ENCODE measurements at regions not wholly inside any gene's neighbourhood (a gene's known extent, or its start where the extent isn't known, plus 50 kb on each side); places are given as distances from the start of the nearest gene placed in this dataset.

DNA sequence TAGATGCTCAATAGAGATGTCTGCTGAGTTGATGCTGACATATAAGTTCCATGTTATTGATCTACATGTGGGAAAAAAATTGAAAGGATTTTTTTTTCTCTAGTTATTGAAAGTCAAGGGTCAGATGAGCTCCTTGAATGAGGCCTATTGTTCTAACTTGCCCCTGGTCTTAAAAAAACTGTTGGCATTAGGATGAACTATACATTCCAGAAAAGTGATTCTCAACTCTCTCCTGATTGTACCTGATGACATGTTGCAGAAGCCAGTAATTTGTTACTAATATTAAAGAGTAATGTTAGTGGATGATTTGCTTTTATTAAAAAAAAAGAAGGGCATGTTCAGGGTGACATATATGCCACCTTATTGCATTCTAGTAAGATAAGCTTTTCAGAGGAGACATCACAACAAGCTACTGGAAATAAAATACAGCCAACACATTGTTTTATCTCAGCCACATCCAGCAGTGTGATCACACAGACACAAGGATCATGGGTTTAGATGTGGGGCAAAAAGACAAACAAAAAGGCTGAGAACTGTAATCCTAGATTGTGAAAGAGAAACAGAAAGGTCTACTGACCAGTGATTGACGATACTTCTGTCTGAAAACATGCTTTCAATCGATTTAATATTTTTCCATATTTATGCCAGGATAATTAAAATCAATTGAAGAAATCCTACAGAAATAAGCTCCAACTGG is 1314.1 kb upstream of the C9orf72 start:
- DNase-seq, result no peak

DNA sequence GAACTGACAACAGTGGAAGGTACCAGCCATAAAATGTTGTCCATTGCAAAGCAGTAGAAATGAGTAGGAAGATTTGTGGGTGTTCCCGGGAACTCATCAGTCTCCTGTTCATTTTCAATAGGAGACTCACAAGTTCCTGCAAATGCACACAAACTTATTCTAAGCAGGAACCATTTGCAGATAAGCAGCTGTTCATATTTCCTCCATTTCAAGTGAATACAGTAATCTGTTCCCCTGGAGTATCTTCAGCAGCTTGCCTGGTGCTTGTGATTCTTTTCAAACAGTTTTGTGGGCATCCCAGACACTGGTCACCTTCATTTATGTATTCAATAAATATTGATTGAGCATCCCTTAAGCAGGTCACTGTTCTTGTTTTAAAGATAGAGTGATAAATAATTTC is 1315.5 kb upstream of the C9orf72 start:
- no peak for DNase-seq

DNA sequence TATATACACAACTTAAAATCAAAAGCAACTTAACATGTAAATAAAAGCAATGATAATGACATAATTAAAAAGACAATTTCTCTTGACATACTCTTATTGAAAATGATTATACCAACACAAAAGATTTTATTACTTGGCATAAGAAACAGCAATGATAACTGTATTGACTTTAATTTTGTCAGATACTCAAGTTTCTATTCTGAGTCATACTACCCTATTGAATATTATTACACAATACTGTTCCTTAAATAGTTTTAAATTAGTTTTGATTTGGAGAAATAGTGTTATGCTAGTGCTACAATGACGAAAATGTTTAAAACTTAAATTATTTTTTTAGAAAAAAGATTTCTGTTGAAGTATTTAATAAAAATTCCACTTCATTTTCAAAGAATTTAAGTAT is 1319.3 kb upstream of the C9orf72 start:
- DNase-seq, result no peak

DNA sequence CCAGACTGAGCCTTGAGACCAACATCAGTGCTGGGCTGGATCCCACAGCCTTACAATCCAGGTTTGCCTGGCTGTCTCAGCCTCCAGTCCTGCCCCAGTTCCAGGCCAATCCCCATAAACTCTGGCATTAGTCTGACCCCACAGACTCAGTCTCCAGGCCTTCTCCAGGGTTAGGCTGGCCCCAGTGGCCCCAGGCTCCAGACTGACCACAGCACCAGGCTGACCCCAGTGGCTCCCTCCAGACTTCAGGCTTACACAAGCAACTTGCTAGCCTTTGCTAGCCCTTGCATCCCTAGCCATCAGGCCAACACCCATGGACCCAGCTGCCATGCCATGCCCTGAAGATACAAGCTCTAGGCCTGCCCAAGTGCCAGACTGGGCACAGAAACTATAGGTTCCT is 1326.0 kb upstream of the C9orf72 start:
- no peak for DNase-seq

DNA sequence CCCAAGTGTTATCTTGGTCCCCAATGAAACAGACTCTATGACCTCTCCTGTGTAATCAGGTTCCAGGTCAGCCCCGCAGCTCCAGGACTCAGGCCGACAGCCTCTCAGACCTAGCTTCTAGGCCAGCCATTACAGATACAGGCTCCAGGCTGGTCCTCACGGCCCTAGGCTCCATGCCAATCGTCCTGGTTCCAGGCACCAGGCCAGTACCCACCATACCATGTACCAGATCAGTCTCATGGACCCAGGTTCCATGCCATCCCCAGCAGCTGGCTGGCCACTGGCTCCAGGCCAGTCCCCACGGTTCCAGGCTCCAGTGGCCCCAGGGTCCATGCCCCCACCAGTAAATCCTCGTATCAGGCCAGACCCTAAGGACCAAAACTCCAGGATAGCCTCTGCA is 1326.6 kb upstream of the C9orf72 start:
- no peak for DNase-seq

DNA sequence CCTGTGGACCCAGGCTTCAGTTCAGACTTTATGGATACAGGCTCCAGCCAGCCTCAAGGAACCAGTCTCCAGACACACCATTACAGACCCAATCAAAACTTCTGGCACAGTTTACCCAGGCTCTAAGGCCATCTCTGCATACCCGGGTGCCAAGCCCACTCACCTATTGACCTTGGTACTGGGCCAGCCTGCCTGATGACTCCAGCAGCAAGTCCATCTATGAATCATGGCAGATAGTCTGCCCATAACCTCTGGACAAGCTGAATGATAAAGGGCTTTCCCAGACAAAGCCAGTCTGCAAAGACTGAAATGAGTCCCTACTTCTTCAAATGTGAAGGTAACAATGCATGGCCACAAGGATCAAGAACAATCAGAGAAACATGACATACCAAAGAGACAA is 1327.1 kb upstream of the C9orf72 start:
- DNase-seq, result no peak

DNA sequence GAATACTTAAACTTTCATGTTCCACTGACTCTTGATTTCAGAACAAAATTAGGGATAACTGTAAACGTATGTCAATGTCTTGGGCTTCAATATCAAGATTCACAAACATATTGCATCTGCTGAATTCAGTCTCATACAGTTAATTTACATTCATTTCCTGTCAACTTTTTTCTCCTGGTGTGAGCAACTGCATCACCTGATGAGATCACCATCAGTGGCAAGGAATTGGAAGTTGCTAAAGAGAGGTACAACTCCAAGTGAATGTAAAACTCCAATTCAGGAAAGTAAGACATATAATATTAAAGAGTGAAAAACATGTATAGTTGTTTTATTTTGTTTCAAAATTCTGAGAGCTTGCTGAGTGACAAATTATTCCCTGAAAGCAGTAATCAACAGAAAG is 1336.2 kb upstream of the C9orf72 start:
- DNase-seq, result no peak

DNA sequence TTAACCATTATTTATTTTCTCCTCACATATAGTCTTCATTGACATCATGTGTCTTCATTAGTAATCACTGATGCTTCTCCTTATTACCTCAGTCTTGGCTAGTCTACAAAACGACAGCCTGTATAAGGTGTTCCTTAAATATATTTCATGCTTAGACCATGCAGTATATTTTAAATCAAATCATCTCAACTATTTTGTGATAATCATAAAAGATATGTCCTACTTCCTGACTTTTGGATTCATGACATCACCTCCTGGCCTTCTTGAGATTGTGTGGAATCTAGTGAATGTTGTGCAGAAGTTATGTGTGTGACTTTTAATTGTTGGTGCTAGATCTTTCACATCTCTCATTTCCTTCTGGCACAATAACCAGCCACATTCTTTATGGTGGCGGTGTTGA is 1339.3 kb upstream of the C9orf72 start:
- no peak for DNase-seq

DNA sequence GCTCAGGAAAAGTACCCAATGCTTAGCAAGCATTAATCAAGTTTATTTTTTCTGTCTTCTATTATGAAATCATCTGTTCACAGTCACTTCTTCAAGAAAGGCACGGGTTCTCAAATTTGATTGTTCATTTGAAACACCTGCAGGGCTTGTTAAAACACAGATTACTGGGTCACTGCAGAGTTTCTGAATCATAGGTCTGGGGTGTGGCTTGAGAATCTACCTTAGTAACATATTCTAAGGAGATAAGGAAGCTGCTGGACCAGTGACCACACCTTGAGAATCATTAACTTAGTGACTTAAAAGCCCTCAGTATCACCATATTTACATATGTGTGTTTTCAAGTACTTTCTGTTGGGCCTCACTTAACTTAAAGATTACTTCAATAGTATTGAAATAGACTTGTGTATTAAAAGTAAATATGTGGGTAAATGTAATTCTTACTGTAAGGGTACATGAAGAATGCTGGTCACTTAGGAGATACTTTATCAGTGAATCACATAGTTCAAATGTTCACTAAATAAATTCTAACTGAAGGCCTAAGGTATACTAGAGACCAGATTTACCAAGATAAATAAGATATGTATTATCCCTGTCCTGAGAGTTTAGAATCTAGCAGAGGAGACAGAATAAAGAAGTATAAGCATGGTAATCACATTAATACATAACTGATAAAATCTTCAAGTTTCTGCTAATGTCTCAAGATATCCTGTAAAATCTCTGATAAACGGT is 1342.1 kb upstream of the C9orf72 start:
- DNase-seq, result no peak

DNA sequence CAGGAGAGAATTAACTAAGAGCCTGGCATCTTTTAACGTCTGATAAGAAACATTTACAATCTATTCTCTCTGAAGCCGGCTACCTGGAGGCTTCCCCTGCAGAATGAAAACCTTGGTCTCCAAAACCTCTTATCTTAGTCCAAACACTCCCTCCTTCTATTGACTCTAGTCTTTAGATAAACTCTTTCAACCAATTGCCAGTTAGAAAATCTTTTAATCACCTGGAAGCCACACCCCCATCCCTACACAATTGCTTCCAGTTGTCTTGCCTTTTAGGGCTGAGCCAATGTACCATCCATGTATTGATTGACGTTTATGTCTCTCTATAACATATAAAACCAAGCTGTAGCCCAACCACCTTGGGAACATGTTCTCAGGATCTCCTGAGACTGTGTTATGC is 1343.1 kb upstream of the C9orf72 start:
- DNase-seq, result no peak

DNA sequence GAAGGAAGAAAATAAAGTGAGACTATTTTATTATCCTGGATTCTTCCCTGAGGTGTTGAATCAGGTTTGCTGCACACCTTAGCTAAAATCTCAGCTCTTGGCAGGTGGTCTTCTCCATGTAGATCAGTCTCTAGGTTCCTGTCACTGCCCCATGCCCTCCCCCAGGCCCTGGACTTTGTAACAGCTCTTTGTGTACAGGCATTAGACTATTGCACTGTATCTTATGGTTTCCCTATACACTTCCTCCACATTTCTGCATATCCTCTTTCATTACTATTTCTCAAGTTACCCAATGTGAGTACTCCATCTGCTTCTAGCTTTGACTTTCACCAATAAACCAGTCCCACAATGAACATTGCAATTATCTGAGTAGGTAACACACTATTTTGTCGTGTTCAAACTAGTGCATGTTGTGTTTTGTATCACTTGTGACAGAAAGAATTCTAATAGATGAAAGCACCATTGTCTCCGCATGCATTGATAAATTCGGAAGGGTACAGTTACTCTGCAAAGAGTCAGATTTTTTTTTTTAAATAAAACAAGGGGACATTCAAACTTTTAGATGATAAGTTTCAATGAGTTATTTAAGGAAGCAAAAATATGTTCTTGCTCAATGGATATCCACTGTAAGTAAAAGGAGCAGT is 1348.7 kb upstream of the C9orf72 start:
- DNase-seq, result no peak

DNA sequence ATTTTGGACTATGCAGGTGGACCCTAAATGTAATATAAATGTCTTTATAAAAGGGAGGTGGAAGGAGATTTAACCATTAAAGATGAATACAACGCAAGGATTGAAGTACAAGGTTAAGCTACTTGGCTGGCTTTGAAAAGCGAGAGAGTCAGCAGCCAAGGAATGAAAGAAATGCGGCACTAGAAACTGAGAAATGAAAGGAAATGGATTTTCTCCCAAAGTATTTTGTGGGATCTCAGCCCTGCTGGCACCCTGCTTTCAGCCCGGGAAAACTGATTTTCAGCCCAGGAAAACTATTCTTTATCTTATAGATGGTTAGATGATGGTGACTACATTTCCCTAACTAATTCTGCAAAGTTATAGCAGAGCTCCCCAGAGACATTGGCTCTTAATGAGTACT is 1349.6 kb upstream of the C9orf72 start:
- no peak for DNase-seq

DNA sequence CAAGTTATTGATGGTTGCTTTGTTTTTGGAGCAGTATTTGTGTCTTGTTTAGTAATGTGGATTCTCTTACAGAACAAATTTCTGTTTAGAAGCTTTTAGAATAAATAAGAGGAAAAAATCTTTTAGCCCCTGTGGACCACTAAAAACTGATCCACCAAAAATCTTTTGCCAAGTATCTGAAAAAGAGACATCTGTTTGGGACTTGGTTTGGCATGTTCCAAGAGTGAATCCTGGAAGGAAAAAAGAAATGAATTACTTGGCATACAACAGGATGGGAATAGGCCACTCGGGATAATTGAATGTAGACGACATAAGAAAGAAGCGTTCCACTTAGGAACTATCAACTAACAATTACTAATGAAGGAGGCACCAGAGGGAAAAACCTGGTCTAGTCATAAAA is 1350.1 kb upstream of the C9orf72 start:
- no peak for DNase-seq

DNA sequence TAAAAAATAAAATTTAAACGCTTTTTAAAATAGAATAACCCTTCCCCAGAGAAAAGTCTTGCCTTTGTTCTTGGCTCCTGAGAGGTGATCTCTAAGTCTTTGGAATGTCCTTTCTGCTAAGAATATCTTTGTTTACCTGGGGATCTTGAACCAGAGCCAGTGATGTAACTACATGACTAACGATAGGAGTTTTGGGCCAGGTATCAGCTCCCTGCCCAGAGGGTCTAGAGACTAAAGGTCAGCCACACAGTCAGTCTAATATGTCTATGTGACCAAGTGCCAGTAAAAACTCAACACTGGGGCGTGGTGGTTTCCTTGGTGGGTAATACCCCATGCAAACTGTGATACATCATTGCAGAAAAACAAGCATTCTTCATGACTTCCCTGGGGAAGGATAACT is 1351.9 kb upstream of the C9orf72 start:
- no peak for DNase-seq

DNA sequence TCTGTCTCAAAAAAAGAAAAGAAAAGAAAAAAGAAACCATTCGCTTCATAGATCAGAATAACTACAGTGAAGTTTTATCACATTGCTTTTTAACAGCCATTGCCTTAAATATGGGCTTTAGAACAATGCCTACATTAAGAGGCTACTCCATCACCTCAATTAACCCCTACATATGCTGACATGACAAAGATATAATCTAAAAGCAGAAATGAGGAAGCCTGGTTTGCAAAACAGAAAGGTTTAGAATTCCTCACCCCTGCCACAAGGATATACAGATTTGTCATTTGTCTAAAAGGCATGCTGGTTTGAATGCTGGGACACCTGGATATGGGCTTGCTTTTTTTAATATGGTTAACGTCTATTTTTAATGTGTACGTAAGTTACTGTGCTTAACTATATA is 1353.0 kb upstream of the C9orf72 start:
- no peak for DNase-seq

DNA sequence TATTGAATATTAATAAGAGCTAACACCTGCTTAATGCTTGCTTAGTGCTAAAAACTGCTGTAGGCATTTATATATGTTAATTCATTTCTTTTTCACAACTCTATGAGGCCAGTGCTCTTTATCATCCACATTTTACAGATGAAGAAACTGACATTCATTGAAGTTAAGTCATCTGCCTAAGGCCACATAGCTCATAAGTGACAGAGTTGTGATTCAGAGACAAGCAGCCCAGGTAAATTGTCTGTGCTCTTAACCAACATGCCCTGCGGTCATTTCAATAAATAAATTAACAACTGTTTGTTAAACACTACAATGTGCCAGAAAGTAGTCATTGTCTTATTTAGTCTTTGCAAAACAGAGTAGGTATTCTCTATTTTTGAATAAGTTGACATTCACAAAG is 1354.4 kb upstream of the C9orf72 start:
- DNase-seq, result no peak

DNA sequence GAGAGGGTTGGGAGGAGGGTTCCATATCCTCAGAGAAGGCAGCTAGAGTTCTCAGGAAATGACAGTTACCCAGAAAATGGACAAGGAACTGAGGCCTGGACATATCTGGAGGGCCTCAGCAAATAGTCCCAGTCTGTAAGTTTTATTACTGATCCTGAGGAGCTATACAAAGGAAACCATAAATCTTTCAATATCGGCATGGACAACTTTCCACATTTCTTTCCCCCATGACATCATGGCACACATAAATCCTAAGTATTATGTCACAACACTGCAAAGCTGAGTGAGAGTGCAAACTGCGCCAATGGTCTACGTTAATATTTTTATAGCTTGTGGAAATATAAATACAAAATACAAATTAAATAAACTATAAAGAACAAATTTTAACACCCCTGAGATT is 1356.2 kb upstream of the C9orf72 start:
- no peak for DNase-seq

DNA sequence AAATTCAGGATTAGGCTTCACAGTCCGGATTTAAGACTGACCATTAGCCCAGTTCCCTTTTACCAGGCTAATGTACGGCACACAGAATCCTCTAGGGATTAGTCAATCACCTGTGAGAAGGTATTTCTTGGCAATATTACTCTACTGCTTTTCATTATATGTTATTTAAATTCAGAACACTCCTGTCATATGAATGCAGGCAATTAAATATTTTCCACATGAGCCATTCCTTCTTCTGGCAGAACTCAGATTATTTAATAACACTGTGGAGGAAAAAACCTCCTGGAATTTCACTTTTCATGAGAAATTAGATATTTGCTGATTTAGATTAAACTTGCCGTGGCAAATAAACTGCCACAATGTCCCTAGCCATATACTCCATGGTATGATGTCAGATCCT is 1357.5 kb upstream of the C9orf72 start:
- no peak for DNase-seq

DNA sequence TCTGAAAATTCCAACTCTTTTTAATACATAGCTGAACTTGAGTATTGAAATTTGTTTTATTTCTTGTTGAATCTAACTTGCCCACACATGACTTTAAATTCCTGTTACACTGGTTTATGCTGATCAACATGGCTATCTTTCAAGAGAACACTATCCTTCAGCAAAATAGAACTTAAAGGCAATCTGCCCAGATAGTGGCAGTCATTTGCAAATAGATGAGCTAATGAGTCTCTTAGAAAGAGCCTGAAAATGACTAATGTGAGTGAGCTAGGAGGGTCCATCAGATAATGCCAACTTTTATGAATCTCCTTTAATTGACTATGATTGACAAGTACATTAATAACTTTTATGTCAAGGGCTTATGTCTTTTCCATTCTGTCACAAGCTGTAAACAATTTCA is 1360.8 kb upstream of the C9orf72 start:
- DNase-seq, result no peak

DNA sequence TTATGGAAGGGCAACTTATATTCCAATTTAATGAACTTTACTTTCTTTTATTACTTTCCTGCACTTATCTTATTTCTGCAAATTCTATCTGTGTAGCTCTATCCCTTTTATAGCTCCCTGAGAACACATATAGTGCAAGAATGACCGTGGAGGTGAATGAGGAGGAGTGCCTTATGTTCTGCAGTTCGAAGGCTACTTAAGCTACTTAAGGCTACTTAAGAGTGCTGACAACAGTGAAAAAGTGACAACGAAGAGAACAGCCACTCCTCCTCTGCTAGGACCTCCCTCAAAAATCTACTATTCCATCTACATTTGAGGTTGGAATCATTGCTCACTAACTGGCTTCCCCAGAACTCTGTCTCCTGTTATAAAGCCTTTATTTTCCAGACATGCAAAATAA is 1365.7 kb upstream of the C9orf72 start:
- DNase-seq, result peak; percentile 60

DNA sequence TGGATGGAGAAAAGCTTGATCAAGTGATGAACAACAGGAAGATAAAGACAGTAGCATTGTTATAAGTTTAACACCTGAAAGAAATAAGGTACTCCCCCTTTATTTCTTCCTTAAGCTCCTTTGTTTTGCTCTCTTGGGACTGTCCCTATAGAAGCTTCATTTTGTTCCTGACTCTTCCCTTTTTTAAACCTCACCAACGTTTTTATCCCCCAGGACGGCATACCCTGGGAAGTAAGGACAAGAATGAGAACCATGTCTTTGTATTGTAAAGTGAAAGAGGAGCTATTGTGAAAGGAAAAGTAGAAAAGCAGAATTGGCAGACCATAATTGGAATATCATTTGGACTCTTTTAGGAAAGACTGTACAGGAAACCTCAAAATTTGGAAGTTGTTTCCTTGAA is 1368.6 kb upstream of the C9orf72 start:
- DNase-seq, result no peak

DNA sequence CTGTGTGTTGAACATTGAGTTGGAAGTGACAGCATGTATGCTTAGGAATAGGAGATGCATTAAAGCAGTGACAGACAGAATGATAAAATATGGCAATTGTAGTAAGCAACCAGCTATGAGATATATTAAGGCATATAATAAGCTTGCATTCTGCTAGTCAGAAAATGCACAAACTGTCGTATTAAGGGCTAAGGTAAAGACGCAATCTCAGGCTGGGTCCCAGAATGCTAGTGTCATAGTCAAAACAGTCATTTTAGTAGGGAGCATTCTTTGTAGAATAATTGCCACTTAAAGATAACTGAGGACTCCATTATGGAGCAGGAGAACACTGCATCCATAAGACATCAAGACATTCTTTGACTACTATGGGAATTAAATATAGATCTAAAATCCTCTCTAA is 1369.7 kb upstream of the C9orf72 start:
- no peak for DNase-seq

DNA sequence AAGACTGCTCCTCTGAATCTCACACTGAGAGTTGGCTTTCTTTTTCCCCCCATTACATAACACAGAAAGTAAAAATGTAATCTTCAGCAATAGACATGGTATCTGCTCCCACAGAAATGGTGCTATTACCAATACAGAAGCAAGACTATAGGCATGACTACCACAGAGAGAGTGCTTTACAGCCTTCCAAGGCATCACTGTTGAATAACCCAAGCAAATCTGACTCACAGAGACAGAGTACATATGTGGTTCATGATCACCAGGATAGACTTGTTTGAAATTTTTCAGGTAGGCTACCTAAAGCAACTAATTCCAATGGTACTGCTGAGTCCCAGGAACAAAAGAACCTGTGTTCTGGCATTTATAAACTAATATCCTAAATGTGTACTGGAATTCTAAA is 1373.4 kb upstream of the C9orf72 start:
- no peak for DNase-seq

DNA sequence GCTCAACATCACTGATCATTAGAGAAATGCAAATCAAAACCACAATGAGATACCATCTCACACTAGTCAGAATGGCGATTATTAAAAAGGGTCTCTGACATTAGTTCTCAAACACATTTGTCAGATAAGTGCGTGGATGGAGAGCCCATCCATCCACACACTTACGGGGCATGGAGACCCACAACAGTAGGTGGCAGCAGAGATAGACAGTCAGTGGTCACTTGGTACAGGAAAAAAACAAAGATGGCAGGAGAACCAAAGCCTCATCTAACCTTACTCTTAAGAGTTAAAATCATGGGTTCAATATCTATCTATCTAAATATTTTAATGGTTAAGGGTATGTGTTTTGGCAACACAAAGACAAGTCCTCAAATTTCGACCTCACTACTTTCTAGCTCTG is 1378.7 kb upstream of the C9orf72 start:
- peak; percentile 20 for DNase-seq

Data from NCI-H82 (cell line).